ENCODE measurements at regions not wholly inside any gene's neighbourhood (a gene's known extent, or its start where the extent isn't known, plus 50 kb on each side); places are given as distances from the start of the nearest gene placed in this dataset.
"Not testable (repeated sequence)": the region's sequence is repeated elsewhere in the genome, so short reads cannot be mapped to it uniquely, and the experiment has no call there.

DNA sequence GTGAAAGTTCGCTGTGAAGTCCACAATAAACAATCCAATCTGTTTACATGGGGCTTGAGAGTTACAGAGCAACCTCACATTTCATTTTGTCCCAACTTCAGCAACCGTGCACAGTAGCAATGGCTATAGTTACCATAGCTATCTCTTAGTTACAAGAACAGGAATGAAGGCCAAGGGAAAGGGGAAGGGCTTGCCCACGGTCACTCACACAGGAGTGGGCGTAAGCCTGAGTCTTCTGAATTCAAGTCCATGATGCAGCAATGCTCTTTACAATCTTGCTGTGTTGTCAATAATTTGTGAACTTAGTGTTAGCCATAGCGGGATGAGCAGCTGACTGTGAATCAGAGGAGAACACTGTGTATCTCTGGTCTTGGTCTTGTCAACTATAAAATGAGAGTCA is 102.9 kb downstream of the ADAMTS15 start:
- no peak for DNase-seq

DNA sequence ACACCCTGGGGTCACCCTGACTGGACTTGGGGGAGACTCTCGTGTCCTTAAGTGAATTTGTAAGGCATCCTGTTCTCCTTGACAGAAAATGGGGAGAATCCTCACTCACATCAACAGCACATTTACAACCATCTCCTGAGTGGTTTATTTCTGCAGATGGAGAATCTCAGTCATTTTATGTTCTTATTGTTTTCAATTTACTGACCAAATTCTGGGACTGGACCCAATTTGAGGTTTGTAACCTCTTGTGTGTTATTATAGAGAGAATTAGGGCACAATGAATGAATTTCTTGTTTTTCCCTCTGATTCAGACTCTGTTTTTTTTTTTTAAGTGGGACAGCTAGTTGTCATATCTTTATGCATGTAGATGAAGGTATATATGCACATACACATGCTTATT is 104.9 kb downstream of the ADAMTS15 start:
- no peak for DNase-seq

DNA sequence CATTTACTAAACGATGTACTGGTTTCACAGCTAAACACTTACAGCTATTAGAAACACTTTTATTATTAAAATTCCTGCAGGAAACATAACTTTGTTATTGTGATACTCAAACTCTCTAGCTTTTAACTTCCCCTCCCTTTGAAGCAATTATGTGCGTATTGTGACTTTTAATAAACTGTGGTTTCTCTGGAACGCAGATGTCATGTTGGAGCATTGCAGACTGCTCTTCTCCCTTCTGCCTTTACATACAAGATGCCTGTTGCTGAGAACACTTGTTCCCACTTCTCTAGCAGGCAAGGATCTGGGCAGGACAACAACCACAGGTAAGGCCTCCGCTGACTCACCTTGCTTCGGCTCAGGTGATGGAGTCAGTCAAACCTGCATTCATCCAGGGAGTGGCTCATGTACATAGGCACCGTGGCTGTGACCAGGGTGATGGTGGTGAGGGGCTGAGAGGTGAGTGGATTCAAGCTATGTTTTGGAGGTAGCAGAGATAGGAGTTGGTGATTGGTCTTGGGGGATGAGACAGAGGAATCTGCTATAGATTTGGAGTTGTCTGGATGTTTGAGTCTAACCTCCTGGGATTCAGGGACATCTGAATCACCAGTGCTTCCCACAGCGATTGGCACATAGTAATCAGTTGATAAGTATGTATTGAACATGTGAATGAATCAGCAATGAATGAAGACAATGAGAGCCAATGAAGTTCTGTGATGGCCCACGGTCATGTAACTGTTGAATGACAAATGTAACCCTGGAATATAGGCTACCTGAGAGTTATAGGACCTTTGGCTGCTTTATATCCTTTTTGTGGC is 106.0 kb downstream of the ADAMTS15 start:
- DNase-seq: no peak

DNA sequence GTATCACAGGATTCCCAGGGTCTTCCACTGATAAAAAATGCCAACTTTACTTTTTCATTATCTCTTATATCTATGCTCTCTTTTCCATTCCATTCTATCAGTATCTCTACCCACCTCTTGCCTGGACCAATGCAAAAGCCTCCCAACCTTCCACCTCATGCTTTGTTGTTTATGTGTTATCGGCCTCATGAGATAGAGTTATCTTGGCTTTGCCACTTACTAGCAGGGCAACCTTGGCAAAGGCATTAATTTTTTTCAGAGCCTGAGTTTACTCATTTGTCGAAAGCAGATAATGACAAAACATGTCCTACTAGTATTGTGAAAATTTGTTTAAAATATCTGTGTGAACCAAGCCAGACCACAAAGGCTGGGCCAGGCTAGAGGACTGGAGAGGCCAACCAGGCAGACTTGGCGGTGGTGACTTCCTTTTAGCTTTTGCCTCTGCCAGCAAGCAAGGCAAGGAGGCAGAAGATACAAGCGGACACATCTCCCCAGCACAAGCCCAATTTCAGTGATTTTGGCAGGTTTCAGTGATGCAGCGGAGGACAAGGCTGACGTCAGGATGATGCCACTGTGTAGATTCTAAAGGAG is 106.9 kb downstream of the ADAMTS15 start:
- DNase-seq: no peak

DNA sequence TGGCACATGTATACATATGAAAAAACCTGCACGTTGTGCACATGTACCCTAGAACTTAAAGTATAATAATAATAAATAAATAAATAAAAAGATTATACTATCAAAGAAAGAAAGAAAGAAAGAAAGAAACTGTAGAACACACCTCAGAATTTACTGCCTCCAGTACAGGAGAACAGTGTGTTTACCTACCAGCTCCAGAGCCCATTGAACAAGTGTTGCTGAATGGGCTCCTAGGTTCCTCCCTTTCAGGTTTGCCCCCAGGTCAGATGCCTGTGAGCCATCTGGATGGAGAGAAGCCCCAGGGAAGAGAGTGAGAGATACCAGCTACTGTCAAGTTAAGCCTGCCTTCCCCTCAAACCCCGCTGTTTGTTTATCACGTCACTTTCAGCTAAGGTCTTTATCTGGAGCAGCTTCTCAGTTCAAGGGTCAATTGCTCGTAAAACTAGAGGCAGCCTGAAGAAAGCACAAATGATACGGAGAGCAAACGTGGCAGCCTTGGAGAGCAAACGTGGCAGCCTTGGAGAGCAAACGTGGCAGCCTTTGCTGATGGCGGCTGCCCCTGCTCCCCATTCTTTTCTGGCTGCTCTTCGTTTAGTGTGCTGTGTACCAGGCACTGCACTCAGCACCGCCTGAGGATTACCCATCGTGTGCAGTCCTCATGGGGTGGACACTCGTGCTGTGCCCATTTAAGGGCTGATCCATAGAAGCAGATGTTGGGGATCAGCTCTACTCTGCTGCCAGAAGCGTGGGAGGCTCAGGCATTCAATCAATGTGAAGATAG is 111.7 kb downstream of the ADAMTS15 start:
- DNase-seq: no peak

DNA sequence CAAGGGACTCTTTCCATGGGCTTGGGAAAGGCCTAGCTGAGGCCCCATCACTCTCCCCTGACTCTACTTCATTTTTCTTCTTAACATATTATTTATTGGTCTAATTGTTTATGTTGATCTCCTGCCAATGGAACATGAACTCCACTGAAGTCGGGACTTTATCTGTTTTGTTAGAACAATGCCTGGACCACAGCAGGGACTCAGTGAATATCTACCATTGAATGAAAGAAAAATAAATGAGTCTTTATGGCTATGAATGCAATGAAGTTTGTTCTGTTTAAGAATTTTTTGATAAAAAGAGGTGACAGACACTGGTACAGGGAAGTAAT is 112.3 kb downstream of the ADAMTS15 start:
- DNase-seq: no peak

DNA sequence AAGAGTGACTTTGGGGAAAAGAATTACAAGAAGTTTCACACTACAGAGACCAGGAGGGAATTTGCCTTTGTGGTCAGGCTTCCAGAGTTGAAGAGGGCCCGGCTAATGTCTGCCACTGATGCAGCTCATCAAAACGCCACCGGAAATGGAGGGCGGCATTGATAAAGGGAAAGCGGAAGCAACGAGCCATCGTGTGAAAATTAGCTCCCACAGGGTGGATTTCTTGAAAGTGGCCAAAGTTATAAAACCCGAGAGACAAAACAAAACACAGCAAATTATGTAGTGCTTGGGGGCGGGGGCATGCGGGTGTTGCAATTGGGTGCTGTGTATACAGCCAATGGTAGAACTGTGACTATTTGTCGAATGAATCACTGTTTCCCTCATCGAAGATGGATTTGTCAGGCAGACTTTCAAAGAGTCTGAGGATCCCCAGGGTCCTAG is 113.0 kb downstream of the ADAMTS15 start:
- DNase-seq: no peak

DNA sequence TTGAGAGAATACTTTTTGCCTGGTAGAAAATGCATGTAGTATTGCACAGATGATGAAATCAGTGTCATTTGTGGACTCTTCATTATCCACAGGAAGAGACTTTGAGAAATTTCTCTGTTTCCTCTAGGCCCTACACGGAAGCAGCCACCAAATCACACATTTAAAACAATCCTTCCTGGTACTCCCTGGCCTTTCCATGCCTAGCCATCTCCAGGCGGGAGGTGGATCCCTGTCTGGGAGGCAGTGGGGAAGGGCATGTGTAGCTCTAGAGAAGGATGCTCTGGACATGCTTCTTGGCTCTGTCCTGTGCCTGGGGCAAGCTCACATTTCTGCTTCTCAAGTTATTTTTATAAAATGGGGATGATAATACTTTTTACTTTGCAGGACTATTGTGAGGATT is 114.1 kb downstream of the ADAMTS15 start:
- no peak for DNase-seq

DNA sequence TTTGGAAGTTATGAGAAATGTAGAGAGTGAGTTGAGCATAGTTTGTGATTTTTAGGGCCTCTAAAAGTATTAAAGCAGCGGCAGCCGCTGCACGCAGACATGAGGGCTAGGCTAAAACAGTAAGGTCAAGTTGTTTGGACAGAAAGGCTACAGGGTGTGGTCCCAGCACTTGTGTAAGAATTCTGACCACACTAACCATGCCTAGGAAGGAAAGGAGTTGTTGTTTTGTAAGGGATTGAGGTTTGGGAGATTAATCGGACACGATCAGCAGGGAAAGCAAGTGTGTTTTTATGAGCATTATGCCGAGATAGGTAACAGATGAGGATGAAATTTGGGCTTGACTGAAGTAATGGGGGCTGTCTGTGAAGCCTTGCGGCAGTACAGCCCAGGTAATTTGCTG is 117.9 kb downstream of the ADAMTS15 start:
- DNase-seq: not testable (repeated sequence)

DNA sequence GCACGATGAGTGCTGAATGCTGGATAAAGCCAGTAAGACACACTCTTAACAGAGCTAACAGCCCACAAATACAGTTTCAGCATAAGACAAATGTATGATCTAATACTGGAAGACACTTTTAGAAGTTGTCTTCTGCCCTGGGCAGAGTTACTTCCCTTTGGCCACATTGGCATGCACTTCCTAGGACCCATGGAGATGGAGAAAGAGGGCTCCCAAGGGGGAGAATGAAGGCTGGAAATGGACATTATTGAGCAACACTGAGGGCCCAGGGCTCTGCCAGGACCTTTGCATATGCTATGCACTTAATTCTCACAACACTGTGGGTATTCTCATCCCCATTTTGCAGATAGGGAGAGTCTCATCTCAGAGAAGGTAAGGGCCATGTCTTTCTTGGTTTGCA is 123.1 kb downstream of the ADAMTS15 start:
- no peak for DNase-seq

DNA sequence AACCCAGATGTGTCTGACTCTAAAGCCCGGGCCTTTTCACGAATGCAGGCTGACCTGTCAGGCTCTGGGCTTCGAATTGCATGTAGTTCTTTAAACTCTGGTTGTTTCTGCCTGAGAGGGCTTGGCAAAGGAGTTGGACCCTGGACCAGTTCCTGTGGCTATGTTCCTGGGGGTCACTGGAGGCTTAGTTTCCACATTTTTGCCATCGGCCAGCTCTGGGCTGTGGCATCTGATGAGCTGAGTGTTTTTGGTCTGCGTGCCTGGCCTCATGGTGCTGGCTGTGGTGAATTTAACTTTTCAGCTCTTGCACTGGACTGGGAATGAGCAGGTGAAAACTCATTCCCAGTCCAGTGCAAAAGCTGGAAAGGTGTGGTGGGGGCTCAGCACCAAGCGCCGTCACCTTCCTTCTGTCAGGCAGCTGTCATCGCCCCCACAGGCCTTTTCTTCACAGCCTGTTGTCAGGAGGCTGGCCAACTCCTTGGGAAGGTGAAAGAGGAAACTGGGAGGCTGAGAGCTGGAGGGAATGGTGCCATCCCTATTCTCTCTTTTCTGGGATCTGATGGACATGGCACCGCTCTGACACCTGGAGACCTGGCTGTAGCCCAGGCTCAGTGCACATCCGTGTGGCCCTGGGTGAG is 123.6 kb downstream of the ADAMTS15 start:
- DNase-seq: no peak

DNA sequence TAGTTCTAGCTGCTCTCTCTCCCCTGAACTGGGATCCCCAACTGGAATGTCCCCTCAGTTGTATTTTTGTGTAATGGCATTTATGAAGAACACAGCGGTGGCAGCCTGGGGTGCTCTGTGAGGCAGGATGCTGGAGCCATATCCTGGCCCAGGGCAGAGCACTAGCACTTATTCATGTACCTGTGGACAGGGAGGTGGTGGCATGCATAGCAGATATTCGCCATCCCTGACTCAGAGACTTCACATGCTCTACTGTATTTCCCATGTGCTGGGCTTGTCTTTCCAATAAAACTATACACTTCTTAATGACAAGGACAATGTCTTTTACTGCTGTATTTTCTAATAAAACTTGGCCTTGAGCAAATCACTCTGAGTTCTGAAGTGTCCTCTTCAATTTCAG is 125.3 kb downstream of the ADAMTS15 start:
- no peak for DNase-seq

DNA sequence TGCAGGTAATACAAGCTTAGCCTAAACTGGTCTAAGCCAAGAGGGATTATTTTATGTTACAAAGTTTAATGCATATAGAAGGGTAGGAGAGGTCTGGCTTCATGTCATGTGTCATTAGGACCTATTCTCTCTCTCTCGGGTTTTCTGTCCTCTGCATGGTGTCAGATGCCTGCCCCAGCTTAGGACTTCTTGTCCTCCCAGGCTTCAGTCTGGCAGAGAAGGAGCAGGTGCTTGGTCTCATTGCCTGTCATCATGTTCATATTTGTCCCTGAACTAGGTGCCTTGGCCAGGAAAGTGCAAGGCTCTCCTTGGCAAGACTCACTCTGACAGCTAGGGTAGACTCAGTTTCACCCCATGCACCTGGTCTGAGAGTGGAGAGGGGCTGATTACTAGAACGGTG is 126.3 kb downstream of the ADAMTS15 start:
- DNase-seq: no peak

DNA sequence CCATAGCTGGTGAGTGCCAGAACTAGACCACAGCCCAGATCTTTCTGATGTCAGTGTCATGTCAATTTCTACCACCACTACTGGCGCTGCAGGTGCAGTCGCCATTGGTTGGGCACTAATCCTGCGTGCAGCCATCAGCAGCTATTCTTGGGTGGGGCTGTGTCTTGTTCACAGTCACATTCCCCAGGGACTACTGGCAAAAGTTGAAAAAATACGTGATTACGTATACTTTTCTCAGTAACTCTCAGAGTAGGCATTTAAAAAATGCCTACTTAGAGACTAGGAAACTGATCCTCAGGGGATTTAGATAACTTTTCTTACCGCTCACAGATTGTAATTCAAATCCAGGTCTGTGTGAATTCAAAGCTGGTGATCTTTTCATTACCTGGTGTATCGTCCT is 127.7 kb downstream of the ADAMTS15 start:
- DNase-seq: no peak

DNA sequence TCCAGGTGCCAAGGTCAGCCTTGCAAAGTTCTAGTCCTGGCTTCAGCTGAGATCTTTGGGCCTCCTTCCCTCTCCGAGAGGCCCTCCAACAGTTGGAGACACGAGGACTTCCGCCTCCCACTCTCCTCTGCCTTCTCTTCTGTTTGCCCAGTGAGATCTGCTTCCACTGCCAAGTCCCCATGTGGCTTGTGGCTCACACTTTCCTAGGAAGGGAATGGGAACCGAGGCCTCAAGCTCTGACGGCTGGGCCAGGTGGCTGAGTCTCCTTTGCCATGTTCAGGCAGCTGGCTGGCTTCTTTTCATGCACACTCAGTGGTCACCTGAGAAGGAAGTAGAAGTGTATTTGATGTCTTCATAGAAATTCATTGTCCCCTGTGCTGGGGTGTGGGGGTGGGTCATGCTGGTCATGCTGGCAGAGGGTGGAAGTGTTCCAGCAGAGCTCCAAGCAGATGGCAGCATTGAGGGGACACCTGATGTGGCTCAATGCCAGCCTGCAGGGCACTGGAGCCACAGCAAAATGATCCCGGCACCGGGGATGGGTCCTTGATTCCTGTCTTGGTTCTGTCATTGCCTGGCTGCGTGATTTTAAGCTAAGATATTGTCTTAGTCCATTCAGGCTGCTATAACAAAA is 130.4 kb downstream of the ADAMTS15 start:
- DNase-seq: no peak

DNA sequence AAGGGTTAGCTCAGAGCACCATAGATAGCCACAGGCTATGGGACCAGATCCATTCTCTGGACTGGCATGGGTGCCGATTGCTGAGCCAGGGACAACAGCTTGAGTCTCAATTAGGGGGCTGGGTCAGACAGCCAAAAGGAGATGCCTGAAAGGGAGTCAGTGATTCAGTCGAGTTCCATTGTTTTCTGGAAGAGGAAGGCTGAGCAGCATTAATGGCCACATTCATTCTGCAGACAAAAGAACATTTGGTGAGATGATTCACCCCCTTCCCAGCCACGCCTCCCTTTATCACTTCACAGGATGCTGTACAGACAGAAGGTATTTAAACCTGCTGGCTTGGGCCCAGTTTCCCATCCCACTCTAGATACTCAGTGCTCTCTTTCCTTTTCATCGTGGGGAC is 131.9 kb downstream of the ADAMTS15 start:
- DNase-seq: peak; percentile 87

DNA sequence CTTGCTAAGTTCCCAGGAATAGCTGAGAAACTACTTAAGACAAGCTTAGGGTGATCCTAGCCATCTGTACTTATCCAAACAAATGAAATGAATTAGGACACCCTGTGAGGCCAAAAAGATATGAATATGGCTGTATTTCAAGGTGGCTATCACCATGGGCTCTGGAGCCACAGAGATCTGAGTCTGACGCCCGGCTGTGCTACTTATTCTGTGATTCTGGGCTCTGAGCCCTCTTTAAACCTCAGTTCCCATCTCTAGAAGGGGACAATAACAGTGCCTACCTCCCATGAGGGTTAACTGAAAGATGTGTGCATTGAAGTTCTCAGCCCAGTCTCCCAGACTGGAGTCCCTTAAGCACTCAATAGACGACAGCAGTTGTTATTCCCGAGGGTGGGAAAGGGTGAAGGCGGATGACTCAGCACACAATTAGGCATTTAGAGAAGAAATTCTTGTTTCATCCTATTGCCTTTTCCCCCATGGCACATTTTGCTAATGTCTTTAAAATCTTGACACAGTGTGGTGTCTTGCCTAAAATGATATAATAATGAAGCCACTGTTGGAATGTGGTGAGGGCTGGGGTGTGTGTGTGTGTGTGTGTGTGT is 132.5 kb downstream of the ADAMTS15 start:
- DNase-seq: no peak

DNA sequence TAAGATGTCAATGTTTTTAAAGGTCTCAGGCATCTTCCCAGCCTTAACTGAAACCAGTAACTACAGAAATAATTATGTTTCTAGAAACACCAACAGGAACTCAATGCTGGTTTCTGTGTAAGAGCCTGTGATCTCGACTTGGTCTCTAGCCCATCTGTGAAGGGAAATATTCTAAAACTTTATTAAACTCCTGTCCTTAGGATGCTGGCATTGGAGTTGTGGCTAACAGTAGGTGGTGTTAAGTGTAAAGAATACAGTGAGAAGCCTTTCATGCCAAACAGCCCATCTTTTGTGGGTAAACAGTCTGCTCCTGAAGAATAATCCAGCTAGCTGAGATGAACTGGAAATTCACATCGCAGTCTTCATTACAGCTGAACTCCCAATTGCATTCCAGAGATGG is 133.2 kb downstream of the ADAMTS15 start:
- no peak for DNase-seq

DNA sequence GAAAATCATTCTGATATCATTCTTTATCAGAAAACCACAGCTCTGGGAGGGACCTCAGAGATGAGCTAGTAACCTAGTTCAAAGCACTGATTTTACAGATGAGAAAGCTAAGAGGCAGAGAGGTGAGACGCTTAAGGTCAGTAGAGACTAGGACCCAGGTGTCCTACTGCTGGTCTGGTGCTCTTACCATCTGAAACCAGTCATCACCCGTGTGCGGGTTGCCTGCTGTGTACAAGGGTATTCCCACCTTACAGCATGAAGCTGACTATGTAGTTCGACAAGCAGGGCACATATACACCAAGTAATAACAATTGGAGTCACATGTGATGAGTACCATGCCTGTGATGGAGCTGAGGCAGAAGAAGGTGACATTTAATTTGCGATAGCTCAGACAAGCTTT is 133.7 kb downstream of the ADAMTS15 start:
- DNase-seq: no peak

DNA sequence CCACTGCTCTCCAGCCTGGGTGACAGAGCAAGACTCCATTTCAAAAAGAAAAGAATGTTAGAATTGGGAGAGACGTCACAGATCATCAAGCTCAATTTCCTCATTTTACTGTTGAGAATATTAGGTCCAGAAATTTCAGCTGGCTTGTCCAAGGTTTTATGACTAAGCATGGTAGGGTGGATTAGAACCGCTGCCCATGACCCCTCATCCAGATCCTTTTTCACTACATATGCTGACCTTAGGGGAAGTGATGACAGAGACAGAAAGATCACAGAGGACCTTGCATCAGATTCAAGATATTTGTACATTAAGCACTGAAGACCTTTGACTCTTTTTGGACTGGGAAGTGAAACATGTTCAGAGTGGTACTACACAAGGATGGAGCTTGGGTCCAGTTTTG is 134.5 kb downstream of the ADAMTS15 start:
- no peak for DNase-seq

DNA sequence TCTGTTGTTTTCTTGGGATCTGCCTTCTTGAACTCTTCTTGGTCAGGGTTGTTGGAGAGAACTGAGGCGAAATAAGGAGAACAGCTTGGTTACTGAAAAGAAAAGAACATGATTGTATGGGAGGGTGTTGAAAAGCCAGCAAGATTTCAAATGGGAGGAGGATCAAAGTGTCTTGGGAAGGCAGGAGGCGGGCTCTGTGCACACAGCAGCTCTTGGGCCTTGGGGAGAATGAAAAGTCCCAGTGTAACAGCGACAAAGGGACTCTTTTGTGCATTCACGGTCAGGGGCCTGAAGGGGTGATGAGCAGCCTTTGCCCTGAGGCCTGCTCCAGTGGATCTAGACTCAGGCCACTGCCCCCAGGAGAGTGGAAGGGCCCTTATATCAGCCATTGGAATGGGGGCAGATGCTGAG is 135.4 kb downstream of the ADAMTS15 start:
- no peak for DNase-seq

DNA sequence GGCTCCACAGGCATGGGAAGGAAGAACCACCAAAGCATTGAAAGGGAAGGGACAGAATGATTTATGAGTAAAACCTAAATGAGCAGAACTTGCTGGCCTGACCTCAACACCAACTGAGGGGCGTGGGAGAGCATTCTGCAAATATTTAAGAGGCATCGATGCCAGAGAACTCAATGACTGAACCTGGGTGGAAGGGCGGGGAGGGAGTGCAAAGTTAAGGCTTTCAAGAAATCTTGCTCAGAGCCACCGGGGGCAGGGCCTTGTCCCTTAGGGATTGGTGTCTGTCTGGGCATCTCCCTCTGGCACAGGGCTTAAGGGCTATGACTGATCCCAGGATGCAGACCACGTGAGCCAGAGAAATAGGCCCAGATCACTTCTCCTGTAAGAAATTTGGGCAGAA is 137.1 kb downstream of the ADAMTS15 start:
- no peak for DNase-seq

DNA sequence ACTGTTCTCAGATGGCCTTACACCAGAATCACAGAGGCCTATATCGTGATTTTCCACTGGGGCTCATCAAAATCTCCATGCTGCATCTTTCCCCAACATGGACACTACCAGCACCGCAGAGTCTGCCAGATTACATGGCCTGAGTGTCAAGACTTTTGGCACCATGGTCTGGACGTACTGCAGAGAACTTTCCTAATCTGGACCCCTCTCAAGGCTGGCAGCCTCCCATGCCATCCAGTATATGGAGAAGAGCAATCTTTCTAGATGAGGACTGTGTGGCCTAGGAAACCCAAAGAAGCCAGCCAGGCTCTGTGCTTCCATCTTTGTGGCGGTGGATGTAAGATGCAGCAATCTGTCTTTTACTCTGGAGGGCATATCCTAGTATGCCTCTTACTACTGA is 139.2 kb downstream of the ADAMTS15 start:
- DNase-seq: no peak

All from DMS153 (cell line).